C4-2B (cell line): ENCODE measurements at regions not wholly inside any gene's neighbourhood (a gene's known extent, or its start where the extent isn't known, plus 50 kb on each side); places are given as distances from the start of the nearest gene placed in this dataset.

ENCODE experiments used
- H3K27ac ChIP-seq: fragments of 450-650 bp; 2 replicates; pipeline ENCODE4 v1.5.1; 2017
- ZFX ChIP-seq: fragments of 450-650 bp; IDR thresholded peaks from 2 replicates; pipeline ENCODE4 v1.6.1; 2017
- TF ChIP-seq, protein P1 (sequence below): fragments of 450-650 bp; conservative IDR thresholded peaks from 2 replicates; pipeline ENCODE4 v1.5.1; 2017; ENCODE audit warnings: mild to moderate bottlenecking

DNA sequence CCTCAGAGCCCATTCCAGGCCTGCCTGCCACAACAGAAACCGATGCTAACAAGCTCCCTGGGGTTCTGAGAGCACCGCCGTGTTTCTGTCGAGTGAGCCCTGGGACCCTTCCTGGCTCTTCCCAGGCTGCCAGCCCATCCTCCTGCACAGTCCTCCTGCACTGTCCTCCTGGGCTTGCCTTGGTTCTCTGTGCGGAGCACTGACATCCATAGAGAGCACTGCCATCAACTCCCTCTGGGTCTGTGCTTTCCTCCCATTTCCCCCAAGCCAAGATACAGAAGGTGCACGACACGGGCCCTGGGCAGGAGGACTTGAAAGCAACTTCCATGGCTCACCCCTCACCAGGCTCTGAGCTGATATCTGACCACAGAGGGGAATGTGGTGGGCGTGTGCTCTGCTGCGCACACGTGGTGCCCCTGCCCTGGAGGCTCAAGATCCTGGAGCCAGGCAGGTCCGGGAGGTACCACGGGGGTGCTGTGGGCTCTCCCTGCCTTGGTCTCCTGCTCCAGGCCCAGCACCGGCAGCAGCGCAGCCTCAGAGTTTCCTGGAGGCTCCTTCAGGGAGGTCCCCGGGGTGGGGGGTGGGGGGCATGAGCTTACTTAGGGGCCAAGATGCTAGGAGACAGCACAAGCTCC lies 304.2 kb downstream of the BRD1 start:
- no peak overlapping the region for H3K27ac ChIP-seq
- TF ChIP-seq ZFX, result no peak
- TF ChIP-seq, protein P1, sequence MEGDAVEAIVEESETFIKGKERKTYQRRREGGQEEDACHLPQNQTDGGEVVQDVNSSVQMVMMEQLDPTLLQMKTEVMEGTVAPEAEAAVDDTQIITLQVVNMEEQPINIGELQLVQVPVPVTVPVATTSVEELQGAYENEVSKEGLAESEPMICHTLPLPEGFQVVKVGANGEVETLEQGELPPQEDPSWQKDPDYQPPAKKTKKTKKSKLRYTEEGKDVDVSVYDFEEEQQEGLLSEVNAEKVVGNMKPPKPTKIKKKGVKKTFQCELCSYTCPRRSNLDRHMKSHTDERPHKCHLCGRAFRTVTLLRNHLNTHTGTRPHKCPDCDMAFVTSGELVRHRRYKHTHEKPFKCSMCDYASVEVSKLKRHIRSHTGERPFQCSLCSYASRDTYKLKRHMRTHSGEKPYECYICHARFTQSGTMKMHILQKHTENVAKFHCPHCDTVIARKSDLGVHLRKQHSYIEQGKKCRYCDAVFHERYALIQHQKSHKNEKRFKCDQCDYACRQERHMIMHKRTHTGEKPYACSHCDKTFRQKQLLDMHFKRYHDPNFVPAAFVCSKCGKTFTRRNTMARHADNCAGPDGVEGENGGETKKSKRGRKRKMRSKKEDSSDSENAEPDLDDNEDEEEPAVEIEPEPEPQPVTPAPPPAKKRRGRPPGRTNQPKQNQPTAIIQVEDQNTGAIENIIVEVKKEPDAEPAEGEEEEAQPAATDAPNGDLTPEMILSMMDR, result no peak

DNA sequence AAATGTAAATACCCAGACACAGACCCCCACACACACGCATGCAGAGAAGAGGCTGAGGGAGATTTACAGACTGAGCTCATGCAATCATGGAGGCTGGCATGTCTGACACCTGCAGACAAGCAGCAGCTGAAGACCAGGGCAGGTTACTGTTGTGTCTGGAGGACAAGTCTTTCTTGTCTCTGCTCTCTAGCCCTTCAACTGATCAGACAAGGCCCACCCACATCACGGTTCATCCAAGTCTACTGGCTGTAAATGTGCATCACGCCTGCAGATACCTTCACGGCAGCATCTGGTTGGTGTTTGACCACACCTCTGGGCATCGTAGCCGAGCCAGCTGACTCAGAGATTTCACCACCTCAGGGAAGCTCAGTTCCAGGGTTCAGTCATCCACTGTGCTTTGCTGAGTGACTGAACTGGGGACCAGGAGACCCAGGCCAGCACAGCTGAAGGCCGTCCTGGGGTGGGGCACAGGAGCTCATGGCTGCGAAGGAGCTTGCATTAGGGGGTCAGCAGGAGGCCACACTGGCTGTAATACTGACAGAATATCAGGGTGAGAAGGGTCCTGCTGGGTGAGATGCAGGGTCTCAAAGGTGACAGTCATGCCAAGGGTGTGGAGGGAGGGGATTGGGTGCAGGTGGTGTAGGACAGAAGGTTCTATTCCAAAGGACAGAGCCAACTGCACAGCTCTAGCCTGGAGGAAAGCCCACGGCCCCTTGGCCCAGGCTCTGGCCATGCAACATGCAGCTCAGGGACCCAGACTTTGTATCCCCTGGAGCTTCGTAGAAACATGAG lies 304.9 kb downstream of the BRD1 start:
- no peak overlapping the region for H3K27ac ChIP-seq
- TF ChIP-seq, protein P1, result no peak
- TF ChIP-seq ZFX, result no peak

DNA sequence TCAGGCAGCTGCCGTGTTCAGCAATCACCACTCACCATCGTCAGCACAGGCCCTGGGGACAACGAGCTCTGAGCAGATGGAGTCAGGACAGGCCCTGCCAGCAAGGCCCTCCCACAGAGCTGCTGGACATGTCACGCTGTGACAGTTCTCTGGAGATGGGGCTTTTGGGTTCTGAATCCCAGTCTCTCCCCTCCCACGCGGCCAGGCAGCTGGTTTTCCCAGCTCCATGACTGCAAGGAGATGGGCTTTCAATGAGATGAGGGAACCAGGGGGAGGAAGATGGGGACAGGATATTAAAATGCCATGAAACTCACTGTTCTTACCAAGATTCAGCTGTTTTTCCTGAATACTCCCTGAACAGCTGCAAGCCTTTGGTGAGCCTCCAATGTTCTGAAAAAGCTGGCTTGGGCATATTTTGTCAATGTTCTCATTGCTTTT lies 305.9 kb downstream of the BRD1 start:
- TF ChIP-seq, protein P1, result no peak
- no peak for TF ChIP-seq ZFX

DNA sequence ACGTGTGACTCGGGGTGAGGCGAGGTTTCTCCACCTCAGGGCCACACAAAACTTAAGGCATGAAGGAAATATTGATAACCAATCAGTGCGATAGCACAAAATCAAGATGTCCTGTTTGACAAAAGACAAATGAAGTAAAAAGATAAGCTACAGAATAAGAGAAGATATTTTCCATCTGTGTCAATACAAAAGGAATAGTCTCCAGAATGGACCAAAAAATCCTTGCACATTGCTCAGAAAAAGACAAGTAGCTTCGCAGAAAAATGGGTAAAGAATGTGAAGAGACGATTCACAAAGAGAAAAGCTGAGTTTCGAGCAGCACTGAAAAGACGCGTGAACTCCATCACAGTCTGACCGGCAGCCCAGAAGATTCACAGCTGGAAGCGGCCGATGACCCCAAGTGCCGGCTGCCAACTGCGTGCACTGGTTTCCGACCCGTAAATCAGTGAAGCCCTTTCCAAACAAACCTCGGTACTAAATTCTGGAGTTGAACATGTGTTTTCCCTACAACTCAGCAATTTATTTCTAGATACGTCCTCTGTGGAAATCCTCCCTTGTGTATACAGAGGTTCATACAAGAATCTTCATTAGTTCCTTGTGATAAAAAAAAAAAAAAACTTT lies 308.4 kb downstream of the BRD1 start:
- no peak for TF ChIP-seq ZFX
- TF ChIP-seq, protein P1, result no peak
- no peak overlapping the region for H3K27ac ChIP-seq

More for the DNA sequence above, 305.9 kb downstream of the BRD1 start:
- no peak overlapping the region for H3K27ac ChIP-seq

DNA sequence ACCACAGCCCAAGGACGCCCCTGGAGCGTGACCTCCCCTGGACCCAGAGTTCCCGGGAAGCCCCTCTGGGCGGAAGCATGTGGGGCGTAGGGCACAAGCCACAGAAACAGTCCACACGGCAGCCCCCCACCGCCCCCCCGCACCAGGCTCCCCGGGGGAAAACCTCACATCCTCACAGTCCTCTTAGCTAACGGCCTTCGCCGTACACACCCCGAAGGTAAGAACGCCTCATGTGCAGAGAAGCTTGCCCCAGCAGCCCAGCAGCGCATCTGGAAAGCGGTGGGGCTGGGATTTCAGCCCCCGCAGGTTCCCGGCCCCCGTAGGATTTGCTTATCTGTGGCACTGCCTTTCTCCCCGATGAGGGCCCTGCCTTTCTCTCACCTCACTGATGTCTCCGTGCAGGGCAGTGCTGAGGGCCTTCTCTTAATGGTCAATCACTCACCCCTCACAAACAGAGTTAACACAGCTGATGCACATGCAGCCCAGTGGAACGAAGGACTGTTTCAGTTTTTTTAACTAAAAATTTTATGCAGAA lies 309.2 kb downstream of the BRD1 start:
- TF ChIP-seq, protein P1, result no peak
- TF ChIP-seq ZFX, result no peak

DNA sequence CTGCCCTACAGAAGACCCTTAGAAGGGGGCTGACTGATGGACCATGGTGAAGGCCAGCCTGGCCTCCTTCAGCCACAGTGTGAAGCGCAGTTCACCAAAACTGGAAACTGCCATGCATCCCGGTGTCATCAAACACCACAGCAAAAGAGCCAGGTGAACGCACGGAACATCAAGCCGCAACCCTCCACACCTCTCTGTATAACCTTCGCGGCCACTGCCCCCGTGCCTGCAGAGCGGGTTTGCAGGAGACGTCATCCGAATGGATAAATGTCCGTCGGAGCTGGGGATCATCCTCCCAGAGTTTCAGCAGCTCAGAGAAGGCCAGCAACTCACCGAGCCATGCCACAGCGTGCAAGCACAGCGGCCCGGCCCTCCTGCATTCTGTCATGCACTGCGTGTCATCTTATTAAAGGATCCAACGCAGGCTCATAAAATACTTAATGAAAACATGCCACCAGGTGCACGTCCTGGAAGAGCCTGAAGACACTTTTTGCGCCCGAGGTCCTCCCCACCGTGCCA lies 309.9 kb downstream of the BRD1 start:
- TF ChIP-seq, protein P1, result no peak
- no peak for TF ChIP-seq ZFX
- no peak overlapping the region for H3K27ac ChIP-seq

More for the DNA sequence above, 309.2 kb downstream of the BRD1 start:
- H3K27ac ChIP-seq, result no peak overlapping the region
